NCI-H524 (cell line): ENCODE measurements at regions not wholly inside any gene's neighbourhood (a gene's known extent, or its start where the extent isn't known, plus 50 kb on each side); places are given as distances from the start of the nearest gene placed in this dataset.
A peak's percentile ranks its signal among the peaks of the same experiment; 100 is the strongest.

Source experiments
- DNase-seq, 2 experiments: peaks; one replicate each; lab custom pipeline; 2025; lab: John Stamatoyannopoulos, UW

DNA sequence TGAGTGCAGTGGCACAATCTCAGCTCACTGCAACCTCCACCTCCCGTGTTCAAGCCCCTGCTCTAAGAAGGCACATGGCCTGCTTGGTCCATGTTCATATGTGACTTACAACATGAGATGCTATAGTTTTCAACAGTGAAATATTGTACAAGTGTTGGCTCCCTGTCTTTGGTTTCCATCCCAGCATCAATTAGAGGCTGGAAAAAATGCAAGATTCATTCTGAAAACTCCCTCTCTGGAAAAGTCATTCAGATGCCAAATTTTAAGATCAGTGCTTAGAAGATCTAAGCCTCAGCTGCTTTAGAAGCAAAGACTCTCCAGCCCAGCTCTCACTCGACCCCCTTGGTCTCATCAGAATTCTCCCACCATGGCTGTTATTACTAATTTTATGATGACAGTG is 398.9 kb downstream of the KIF16B start:
- DNase-seq, result no peak

DNA sequence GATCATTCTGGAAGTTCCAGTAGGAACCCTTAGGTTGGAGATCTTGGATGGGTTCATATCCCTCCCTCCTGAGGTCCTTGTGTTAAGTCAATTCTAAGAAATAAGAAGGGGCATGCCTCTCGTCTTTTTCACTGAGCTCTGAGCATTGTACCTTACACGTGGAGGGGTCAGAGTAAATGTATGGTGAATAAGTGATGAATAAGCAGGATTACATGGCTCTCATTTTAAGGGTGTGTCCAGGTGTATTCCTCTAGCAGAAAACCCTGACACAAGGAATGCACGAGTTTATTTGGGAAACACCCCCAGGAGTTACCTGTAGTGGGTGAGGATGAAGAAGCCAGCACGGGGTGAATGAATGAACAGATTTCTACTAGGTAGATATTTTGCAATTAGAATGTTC is 400.2 kb downstream of the KIF16B start:
- no peak for DNase-seq

- no peak for DNase-seq
Measured at GRCh38 chr20:16171180-16171579, 402.1 kb downstream of the KIF16B start.

DNA sequence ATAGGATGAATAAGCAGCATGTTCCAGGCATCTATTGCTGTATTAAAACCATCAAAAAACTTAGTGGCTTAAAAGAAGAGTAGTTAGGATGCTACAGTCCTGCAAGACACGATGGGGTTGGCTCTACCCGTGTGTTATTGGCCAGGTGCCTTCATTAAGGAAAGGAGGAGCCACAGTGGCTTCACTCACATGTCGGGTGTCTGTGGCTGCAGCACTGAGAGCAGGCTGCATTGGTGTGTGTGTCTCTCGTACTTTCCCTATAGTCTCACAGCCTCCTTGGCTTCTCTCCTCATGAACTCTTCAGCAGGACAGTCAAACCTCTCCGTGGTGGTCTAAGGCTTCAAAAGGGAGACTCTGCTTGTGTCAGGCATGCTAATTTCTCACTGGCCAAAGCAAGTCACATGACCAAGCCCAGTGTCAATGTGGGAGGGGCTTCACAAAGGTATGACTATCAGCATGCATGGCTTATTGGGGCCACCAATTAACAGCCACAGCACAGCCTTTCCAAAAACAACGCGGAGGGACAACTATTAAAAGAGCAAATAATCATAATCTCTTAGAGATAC is 402.8 kb downstream of the KIF16B start:
- no peak for DNase-seq

DNA sequence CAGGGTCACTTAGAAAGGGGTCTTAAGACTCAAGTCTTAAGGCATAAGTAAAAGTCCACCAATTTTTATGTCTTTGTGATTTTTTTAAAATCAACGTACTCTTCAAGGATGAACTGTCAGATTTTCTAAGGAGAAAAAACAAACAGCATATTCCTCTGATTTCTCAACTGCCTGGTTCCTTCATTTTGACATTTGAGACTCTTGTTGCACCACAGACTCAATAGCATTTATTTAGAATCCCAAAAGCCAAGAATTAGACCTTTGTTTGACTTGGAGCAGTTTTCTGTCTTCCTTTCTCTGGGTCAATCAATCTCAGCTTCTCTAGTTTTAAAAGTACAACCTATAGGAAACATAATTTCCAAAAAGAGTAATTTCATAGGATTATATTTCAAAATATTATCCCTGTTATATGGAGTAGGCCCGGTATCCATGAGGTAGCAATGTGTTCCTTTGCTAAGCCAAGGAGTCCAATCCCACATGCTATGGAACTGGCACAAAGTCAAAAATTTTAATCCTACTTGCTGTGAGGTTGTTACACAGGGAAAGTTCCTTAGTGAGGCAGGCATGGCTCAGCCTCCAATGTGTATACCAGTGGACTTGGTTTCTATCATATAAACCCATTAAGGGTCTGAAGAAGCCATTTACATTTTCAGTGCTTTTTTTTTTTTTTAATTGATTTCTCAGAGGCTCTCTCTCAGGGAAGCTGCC is 405.7 kb downstream of the KIF16B start:
- peak; percentile 53 to 80 for DNase-seq

- DNase-seq, result peak in 1 of 2 experiments; percentile 58
Measured at GRCh38 chr20:16166737-16167136, 406.5 kb downstream of the KIF16B start.

DNA sequence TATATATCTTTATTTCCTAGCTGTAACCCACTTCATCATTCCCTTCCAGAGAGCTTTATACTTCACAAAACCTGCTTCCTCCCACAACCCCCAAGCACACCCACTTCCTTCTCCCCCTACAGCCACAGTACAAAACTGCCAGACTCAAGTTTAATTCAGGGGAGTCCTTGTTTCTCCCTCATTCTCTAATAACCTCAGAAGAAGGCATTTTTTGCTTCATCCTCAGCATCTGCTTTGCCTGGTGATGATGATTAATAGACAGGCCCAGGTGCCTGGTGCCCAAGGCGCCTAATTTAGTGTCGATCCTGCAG is 414.3 kb downstream of the KIF16B start:
- DNase-seq, result no peak

DNA sequence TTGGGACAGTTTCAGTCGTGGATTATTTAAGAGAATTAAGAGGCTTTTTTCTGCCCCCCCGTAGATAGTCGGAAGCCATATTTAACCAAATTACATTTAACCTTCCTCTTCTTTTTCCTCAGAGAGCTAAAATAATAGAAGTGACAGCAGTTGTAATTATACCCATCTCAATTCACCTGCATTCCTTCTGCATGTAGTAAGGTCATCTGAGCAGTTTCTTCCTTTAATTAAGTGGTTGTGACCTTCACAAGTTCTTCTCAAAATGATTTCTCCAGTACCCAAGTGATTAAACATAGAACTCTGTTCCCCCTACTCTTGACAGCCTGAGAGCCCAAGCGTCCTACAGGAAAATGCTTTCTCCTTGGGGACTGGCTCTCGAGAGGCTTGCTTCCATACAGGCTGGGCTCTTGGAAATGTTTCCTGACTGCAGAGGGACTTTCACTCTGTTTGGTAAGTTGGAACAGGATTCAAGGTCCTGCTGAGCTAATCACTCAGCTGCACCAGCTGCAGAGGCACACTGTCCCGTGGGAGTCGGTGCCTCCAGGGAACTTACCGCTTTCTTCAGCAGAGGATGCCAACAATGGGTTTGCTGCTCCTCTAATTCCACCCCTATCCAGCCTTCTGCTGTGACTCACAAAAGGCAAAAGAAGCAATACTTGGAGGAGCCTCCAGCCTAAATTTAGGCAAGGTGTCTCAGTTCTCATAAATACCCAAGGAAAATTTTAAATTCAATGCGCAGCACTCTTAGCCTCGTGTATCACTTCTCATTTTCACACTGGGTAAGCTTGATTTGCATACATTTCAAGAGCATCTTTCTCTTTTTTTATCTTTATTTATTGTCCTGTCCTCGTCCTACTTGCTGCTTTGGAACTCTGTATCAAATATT is 414.9 kb downstream of the KIF16B start:
- DNase-seq, result no peak

- no peak for DNase-seq
Measured at GRCh38 chr20:16147916-16148315, 425.3 kb downstream of the KIF16B start.

DNA sequence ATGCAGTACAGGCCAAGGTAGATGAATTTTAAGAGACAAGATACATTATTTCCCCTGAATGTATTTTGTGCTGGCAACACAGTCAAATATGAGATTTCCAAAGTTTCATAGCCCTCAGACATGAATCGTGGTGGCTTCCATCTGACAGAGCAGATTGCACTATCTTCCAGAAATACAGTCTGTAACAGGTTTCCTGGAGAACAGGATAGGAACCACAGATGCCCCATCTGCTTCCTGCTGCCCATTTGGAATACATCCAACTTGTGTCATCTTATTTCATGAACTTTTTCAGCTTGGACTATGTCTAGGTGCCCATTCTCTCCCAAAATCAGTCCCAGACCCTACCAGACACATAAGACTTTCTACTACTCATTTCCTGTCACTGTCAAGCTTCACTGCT is 426.0 kb downstream of the KIF16B start:
- peak in 1 of 2 experiments; percentile 34 for DNase-seq

DNA sequence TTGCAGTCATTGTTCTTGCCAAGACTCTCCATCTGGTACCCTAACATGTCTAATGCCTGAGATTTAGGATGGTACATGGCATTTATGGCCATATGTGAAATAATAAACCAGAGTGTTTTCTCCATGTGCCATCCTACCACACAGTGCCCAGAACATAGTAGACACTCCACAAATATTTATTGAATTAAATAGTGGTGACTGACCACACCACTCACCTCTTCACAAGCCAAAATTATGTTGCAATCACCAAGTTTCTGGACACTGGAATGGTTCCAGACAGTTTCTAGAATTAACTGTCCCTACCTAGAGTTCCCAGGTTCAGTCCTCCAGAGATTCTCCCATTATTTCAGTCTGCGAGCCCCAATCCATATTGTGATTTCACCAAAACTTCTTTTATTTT is 427.3 kb downstream of the KIF16B start:
- DNase-seq, result peak in 1 of 2 experiments; percentile 18

GRCh38 chr20:16143596-16143995 is 429.7 kb downstream of the KIF16B start:
- DNase-seq, result no peak

DNA sequence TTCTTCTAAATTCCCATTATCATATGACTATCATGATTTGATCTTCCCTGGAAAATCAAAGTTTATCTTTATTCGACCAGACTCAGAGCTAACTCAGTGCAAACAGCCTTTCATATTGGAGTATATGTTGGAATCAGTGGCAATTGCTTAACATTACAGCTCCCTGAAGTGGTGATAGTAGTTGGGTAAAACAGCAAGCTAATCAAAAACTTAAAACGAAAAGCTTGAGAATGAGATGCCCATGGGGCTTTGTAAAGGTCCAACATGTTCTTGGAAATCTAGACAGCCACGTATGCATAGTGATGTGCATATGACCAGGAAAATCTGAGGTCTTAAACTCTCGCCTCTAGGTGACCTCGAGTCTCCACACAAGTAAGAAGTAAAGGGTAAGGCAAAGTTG is 437.6 kb downstream of the KIF16B start:
- no peak for DNase-seq

DNA sequence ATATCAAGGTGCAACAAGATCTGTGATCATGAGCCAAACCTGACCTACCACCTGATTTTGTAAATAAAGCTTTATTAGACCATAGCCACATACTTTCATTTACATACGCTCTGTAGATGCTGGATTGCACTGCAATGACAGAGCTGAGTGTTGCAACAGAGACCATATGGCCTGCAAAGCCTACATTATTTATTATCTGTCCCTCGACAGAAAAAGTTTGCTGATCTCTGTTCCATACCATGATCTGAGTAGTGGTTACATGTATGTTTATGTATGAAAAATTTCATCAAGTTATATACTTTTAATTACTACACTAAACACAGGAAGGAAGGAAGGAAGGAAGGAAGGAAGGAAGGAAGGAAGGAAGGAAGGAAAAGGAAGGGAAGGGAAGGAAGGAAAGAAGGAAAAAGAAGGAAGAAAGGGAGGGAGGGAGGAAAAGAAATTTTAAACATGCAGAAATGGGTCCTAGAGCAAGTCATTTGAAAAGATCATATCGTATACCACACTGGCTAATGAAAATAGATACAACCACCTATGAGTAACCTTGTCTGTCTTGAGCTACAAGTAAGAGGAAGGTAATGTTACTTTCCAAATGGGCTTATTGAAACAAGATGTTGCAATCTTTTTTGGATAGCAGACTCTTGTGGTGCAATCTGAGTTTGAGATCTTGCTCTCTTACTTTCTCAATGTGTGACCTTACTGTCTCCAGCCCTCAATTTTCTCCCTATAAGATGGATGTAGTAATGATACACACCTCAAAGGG is 441.0 kb downstream of the KIF16B start:
- no peak for DNase-seq

GRCh38 chr20:16129411-16129810 is 443.8 kb downstream of the KIF16B start:
- no peak for DNase-seq

DNA sequence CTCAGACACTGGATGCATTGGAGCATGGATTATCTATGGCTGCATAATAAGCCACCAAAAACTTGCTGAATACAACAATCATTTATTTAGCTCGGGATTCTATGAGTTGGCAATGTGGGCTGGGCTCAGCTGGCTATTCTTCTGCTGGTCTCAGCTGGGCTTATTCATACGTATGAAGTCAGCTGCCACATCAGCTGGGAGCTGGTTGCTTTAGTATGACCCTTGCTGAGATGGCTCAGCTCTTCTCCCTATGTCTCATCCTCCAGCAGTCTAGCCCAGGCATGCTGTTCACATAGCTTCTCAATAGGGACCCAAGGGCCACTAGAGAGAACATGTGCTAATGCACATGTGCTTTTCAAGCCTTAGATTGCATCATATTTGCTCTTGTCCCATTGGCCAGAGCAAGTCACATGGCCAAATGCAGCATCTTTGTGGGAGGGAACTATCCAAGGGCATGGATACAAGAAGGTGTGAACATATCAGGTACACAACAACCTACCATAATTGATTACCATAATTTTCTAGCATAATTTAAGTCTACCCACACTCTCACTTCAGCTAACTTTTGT is 444.6 kb downstream of the KIF16B start:
- no peak for DNase-seq

DNA sequence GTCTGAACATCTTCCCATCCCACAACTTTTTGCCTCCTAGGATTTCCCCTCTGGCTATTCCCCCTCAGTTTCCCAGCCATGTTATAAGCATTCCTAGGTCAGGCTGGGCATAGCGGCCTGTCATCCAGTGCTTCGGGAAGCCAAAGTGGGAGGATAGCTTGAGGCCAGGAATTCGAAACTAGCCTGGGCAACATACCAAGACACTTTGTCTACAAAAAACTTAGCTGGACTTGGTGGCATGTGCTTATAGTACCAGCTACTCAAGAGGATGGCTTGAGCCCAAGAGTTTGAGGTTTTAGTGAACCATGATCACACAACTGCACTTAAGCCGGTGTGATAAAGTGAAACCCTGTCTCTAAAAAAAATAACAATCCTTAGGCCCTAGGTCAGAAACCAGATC is 447.4 kb downstream of the KIF16B start:
- no peak for DNase-seq

DNA sequence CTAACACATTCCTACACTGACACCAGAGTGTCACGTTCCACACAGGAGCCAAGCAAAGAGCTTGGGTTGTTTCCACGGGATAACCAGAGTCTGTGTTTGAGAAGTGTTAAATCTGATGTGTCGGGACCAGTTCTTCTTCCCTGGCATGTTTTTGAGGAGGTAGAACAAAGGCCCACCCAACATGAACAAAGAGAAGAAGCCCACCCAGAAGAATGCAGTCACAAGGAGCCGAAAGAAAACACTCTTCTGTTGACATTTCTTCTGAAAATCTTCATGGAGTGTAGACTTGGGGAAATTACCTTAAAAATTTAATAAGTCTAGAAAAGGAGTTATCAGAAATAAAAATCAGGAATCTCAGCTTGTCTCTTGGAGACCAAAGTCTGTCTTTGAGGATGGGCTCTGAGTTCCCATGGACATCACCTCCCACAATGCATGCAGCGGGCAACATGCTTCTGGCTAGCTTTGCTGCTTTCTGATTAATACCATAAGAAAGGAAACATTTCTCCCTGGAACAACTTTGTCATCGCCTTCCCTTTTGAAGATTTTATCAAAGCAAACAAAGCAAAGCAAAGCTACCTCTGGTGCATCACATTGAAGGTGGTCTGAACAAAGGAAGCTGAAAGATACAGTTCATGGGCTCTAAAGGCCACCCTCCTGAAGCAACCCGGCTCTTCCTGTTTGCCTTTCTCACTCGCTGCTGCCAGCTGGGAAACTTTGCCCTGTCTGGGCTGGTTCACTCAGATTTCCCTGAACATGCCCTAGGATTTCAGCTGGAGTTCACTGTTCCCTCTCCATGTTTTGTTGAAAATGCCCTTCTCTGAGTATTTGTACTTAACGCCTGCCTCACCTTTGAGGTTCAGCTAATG is 448.1 kb downstream of the KIF16B start:
- DNase-seq, result no peak

GRCh38 chr20:16124491-16124890 is 448.8 kb downstream of the KIF16B start:
- DNase-seq, result no peak

DNA sequence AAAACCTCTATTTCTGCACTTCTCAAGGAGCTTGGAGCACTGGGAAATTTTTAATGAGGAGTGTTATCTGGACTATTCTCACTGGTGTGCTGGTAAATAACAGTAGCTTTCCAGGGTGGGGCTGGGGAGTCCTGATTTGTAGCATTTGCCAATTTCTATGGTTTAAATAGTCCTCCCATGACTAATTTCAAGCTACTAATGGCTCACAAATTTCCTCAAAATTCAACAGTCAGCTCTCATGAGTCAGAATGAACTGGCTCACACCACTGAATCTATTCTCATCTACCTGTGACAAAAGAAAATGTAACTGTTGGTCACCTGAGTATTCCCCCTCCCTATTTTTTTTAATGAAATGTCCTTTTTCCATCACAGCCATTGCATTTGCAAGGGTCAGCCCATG is 449.6 kb downstream of the KIF16B start:
- no peak for DNase-seq

DNA sequence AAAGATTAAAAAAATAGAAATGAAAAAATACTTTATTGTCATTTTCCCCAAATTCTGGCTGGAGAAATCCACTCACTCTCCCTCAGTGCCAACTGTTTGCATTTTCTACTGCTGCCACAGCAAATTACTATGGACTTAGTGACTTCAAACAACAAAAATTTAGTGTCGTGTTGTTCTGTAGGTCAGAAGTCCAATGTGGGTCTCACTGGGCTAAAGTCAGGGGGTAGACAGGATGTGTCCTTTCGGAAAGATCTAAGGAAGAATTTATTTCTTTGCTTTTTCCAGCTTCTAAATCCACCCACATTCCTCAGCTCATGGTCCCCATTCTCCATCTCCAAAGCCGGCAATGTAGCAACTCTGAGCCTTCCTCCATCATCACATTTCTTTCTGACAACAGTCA is 453.3 kb downstream of the KIF16B start:
- DNase-seq, result no peak
